Stimulated activated CD4-positive, alpha-beta T cell treated with anti-CD3 and anti-CD28 coated beads, TNF-alpha, amount 100 ng/mL, for 24 hours (primary cell): ENCODE measurements at regions not wholly inside any gene's neighbourhood (a gene's known extent, or its start where the extent isn't known, plus 50 kb on each side); places are given as distances from the start of the nearest gene placed in this dataset.
"Not testable (repeated sequence)": the region's sequence is repeated elsewhere in the genome, so short reads cannot be mapped to it uniquely, and the experiment has no call there.

Experiments used
- DNase-seq, 3 experiments: peaks; one replicate each; pipeline ENCODE4 v3.0.0-alpha.2; 2020; ENCODE audit warnings: low read depth in 3 of 3

DNA sequence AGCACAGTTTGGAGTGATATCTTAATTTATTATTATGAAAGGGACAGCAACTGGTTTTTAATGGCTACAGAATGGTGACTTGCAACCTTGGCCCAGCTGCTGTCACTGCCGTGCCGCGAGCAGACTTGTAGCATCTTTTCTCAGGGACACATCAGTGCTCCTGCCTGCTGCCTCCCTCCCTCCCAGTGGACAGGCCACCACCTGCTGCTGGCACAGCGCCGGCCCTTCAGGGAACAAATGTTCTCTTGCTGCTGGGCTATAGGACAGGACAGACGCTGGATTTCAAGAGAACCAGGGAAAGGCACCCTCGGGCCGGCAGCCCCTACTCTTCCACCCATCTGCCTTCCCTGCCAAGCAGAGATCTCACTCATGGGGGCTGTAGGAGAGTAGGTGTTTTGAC lies 413.8 kb upstream of the NFIA start:
- DNase-seq = no peak

DNA sequence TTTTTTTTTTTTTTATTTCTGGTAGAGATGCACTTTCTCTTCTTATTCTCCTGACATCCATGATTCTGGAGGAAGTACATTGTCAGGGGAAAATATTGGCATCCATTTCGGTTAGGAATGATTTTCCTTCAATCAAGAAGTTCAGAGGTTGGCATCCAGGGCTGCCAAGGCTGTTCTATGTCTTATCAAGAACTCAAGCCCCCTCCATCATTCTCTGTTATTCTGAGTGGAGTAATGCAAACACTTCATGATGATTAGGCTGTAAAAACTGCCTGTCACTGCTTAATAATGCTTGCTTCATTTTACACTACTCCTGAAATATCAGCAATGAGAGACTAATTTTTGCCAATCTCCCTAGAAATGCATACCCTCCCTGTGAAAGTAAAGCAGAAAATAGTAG lies 417.1 kb upstream of the NFIA start:
- no peak for DNase-seq

DNA sequence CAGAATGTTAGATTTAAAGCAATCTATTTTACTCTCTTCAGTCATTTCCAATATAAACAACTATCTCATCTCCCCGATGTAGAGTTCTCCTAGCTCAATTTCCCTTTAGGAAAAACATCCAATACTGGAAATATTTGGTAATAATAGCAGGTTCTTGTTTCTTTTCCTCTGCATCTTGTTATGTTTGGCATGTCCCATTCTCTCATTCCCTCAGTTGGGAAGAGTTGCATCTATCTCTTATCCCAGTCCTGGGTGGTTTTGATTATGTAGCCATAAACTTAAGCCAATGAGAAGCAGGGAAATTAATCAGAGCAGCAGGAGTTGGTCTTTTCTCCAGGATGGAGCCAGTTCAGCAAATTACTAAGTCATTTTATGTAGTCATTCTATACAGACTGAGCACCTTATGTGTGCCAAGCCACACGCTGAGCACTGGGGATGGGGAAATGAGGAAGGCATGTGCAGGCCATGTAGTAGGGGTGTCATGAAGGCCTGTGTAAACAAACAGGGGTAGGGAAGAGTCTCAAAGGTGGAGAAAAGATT lies 418.2 kb upstream of the NFIA start:
- DNase-seq = no peak

DNA sequence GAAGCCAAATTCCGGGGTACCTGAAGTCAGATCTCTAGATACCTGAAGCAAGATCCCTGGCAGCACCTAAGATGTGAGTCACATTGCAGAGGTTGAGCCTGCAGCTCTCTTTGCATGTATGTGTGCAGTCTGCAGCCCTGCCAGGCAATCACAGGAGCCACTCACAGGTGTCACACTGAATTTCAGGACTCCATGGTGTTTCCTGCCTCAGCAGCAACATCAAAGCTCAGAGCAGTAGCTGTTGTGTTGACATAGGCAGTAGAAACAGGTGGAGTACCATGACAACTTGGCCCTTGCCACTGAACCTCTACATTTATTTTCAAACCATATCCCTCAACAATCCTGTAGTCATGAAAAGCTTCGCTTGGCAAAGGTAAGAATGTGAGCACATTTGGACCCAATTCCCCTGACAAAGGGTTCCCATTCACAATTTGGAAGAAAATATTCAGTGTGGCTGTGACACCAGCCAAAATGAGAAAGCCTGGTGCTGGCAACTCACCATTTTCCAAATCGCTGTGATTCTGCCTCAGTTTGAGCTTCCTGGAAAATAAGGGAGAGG lies 419.8 kb upstream of the NFIA start:
- no peak for DNase-seq

DNA sequence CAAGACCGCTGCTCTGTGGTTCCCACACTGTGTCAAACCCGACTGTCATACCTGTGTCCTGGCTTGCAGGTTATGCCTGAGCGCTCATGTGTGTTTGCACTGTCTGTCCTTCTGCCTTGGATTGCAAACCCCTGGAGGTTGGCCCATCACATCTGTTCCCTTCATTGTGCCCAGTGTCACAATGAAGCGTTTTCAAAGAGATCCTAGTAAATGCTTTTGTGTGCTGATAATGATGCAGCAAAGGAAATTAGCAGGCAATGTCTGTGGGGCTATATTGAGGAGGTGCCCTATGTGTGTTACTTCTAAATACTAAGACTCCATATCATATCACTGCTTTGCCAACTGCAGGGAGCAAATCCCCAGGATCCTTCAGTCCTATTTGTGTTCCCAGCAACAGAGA lies 424.4 kb upstream of the NFIA start:
- no peak for DNase-seq

DNA sequence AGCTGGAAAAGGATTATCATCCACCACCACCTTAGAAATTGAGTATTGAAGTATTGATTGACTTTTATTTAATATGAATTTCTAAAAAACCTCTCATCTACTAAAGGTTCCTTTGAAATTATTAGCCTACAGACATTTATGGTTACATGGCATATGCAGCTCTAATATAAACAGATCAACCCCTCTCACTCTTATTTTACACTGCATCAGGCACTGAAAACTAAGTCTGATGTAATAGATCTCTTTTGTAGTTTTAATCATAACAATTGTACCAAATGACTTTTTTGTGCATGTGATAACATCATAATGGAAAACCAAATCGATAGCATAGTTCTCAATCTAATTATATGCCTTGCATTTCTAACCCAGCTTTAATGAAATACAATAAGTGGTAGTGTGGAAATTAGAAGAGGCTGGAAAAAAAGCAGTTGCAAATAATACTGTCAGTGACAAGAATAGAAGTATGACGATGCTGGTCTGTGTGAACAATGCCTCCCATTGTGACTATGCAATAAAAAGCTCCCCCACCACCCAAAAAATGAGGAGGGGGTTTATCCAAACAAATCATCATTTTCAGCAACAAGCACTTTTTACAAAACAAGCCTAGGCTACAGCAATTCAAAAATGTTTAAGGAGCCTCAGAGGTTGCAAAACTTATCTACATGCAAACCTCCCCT lies 426.5 kb upstream of the NFIA start:
- DNase-seq = no peak

DNA sequence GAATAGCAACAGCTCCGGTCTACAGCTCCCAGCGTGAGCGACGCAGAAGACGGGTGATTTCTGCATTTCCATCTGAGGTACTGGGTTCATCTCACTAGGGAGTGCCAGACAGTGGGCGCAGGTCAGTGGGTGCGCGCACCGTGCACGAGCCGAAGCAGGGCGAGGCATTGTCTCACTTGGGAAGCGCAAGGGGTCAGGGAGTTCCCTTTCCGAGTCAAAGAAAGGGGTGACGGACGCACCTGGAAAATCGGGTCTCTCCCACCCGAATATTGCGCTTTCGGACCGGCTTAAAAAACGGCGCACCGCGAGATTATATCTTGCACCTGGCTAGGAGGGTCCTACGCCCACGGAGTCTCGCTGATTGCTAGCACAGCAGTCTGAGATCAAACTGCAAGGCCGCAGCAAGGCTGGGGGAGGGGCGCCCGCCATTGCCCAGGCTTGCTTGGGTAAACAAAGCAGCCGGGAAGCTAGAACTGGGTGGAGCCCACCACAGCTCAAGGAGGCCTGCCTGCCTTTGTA lies 442.3 kb upstream of the NFIA start:
- DNase-seq = not testable (repeated sequence)

DNA sequence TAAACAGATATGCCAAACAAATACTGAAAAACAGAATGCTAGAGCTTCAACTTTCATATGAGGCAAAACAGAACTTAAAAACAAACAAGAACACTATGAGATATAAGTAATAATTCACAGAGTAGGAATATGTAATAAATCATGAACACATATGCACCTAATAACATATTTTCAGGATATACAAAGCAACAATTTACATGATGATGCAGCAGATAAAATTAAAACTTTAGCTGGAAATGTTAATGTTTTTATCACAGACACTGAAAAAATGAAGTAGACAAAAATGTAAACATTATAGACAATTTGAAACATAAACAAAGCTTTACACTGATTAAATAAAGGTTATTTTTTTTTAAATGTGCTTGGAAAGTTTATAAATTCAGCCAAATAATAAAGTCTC lies 443.1 kb upstream of the NFIA start:
- no peak for DNase-seq

DNA sequence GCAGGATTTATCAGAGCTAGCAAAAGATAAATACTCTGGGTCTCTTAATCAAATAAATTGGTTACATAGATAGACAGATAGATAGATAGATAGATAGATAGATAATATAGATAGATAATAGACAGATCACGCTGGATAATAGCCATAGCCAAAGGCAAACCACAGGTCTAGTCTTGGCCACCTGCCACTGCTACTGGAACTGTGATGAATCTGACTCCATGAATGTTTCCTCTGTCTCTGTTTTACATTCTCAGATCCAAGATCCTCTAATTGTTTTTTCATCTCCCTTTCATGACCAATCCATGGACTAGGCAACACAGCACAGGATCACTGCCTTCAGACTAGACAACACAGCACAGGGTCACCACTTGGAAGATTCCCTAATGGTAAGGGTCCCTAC lies 444.7 kb upstream of the NFIA start:
- DNase-seq = no peak

DNA sequence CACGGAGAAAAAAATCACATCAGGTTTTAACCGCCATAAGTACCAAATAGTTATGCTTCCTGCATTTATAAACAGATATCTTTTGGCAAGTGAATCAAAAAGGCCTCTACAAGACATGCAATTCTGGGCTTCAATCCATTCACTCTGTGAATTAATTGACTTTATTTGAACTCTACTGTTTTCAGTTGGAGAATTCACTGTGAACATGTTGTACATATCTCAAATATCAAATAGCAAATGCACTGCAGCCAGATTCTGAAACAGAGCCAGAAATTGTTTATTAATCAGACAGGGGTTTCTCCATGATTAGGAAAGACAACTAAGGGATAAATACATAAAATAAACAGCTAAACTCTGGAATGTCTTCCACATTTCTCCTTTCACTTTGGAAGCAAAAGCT lies 445.4 kb upstream of the NFIA start:
- no peak for DNase-seq

DNA sequence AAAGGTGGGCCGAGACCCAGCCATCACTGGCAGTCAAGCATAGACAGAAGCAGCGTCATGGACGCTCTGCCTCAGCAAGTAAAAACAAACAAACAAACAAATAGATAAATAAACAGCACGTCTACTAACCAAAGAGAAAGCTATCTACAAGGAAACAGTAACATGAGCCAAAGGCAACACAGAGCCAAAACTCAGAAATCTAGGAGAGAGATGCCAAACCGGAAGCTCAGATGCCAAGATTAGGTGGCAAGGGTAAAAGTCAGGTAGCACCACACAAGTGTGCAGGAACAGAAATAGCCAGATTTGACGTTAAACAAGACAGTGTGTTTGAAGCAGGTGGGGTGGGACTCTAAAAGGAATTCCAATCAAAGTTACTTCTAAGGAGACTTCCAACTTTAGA lies 448.3 kb upstream of the NFIA start:
- no peak for DNase-seq

DNA sequence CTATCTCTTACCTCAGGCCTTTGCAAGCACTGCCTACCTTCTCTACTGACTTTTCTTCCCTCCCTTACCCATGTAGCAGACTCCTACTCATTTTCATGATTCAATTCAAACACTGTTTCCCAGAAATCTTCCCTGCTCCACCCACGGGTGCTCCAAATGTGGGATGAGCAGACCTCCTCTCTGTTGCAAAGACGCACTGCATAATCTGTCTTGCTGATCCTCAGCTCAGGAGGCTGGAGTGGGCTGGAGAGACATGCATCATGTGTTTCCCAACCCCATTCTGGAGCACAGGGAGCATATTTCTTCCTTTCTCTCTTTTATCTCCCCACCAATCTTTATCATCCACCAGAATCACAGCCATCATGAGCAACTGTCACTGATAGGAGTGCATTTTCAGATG lies 459.9 kb upstream of the NFIA start:
- no peak for DNase-seq

DNA sequence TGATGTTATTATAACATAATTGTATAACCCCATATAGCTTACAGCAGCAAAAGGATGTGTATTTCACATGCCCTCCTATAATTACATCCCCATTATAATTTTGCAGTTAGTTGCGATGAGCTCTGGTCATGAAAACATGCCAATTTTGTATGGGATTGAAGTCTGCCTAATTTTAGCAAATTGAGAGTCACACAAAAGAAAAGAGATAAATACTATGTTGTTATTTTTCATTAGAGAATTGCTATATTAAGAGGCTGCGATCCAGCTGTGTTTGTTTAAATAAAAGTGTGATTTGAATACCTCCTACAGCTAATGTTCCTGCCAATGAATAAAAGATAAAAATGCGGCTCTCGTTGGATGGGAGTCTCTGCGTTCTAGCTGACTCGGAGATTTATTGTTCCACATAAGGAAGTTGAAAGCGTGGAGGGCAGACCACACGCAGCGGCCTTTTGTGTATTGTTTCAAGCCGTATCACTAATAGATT lies 461.0 kb upstream of the NFIA start:
- no peak for DNase-seq

DNA sequence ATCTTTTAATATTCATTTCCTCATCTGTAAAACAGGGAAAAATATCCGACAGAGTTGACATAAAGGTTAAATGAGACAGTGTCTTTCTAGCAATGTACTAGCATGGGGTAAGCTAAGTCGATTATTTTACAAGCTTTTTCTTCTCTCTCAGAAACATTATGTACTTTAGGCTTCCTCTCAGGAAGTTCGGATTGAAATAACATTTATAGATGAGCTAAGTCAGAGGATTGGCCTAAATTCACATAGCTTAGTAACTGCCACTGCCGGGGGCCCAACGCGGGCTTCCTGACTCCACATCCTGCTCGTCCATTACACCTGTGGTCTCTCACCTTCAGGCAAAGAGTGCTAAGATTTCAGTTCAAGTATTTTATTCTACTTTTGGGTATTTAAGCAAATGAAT lies 462.3 kb upstream of the NFIA start:
- no peak for DNase-seq

DNA sequence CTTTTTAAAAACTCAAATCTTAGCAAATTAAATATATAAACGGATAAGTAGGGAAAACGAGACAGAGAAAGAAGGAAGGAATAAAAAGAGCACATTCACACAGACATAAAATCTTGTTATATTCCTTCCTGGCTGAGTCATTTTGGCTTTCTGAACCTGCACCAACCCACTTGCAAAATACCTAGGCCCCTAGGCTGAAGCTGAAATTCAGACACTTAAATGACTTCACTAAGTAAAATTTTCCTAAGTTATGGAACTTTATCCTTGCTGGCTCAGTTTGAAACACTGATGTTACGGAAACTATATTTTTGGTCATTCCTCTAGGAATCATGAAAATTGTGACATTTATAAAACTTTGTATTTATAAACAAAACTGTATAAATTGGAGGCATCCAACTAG lies 462.8 kb upstream of the NFIA start:
- DNase-seq = no peak

DNA sequence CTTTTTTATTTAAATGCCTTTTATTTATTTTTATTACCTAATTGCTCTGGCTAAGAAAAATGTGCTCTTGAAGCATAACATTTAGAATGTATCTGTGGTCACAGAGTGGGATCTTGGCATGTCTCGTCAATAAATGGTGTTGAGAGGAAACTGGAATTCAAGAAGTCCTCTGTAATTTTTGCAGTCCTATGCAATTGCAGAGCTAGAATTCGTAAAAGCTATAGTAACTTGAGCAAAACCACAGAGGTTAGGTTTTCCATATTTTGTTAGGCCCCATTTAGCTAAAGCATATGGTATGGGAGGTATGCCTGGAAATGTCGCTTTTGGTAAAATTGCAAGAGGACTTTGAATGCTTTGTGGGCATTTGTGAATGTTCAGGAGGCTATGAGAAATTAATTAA lies 466.7 kb upstream of the NFIA start:
- no peak for DNase-seq

DNA sequence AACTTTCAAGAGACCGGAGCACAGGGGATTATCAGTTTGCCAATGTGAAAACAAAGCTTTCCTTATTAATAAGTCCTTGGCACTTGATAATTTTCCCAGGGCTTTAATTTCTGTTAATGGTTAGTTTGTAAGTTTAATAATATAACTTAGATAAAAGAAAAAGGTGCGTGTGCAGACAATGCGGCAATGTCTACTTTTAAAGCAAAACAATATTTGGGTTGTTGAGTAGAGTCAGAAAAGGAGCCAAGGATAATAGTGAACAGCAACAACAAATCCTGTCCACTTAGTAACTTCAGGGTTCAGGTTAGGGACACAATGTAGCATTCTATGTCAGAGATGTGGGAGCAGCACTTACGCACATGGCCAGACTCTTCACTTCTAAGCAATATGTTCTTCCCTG lies 469.6 kb upstream of the NFIA start:
- no peak for DNase-seq

DNA sequence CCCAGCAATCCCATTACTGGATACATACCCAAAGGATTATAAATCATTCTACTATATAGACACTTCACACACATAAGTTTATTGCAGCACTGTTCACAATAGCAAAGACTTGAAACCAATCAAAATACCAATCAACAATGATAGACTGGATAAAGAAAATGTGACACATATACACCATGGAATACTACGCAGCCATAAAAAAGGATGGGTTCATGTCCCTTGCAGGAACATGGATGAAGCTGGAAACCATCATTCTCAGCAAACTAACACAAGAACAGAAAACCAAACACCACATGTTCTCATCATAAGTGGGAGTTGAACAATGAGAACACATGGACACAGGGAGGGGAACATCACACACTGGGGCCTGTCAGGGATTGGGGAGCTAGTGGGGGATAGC lies 475.4 kb upstream of the NFIA start:
- not testable (repeated sequence) for DNase-seq

DNA sequence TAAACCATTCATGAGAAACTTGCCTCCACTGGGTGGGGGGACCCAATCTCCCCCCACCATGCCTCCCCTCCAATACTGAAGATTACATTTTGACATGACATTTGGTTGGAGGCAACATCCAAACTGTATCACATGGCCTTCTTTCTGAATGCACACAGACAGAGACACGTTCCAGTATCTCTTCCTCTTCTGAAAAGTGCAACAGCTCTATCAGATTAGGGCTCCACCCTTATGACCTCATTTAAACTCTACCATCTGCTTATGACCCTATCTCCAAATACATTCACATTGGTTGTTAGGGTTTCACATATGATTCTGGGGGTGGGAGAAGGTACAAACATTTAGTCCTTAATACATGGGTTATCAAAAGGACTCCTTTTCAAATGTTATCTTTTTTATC lies 481.8 kb upstream of the NFIA start:
- DNase-seq = no peak

DNA sequence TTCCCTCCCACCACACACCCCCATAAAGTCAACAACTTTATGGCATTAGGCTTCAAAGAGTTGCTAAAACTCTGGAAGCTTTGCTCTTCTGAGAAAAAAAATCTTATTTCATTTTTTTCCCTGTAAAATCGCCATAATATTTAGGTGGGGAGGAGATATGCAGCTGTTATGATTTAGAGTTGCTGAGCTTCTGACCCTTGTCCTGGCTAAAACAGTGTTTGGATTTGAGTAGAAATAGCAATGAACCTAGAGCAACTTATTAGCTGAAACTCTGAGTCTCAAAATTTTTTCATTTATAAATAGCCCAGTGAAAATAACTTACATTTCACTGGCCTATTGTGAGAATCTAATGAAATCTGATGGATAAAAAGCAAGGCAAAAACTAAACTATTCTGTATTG lies 482.8 kb upstream of the NFIA start:
- DNase-seq = no peak

DNA sequence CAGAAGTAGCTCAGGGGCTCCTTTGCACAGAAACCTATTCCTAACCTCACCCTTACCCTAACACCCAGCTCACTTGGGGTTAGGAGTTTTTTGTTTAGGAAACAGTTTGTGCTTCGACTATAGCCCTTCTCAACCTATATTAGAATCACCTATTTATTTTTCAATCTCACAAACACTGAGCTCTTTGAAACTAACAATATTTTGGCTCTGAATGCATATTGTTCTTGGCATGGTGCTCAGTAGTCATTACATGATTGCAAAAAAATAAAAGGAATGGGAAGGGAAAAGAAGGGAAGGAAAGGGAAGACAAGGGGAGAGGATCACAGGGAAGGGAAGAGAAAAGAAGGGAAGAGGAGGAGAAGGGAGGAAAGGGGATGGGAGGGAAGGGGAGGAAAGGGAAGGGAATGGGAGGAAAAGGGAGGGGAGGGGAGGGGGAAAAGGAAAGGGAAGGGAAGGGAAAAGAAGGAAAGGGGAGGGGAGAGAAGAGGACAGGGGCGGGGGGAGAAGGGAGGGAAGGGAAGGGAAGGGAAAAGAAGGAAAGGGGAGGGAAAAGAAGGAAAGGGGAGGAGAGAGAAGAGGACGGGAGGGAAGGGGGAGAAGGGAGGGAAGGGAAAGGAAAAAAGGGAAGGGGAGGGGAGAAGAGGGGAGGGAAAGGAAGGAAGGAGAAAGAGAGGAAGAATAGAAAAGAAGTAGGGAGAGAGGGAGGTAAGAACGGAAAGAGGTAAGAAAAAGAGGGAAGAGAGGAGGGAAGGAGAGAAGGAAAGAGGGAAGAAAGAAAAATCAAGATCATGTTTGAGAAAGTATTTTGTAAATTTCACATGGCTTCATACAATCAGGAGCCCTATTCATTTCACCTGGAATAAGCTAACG lies 484.1 kb upstream of the NFIA start:
- DNase-seq = no peak
